Esophagus squamous epithelium (tissue), 5 donors: ENCODE measurements at regions not wholly inside any gene's neighbourhood (a gene's known extent, or its start where the extent isn't known, plus 50 kb on each side); places are given as distances from the start of the nearest gene placed in this dataset.

Experiments
- DNase-seq: peaks from one replicate; lab custom pipeline; 2025; lab: John Stamatoyannopoulos, UW
- H3K27ac ChIP-seq, 4 donors: fragments of 200-600 bp; sonication (generic); one replicate each; pipeline ENCODE4 v1.5.1; 2016 to 2019; ENCODE audit warnings: mild to moderate bottlenecking in 1 of 4
- H3K27me3 ChIP-seq, 4 donors: fragments of 200-600 bp; sonication (generic); 1 replicate in 3 of 4; 2 replicates in 1 of 4; pipeline versions ENCODE4 v1.5.1 to v1.6.0; 2017 to 2021; ENCODE audit warnings: antibody characterized with exemption in 1 of 4
- H3K36me3 ChIP-seq, 3 donors: fragments of 200-600 bp; sonication (generic); one replicate each; pipeline ENCODE4 v1.5.1; 2016 to 2019
- H3K4me1 ChIP-seq, 3 donors: fragments of 200-600 bp; sonication (generic); one replicate each; pipeline ENCODE4 v1.5.1; 2017 to 2019
- H3K4me3 ChIP-seq, 4 donors: fragments of 200-600 bp; sonication (generic); 1 replicate in 3 of 4; 2 replicates in 1 of 4; pipeline ENCODE4 v1.5.1; 2016 to 2019; ENCODE audit warnings: mild to moderate bottlenecking in 2 of 4, moderate library complexity in 1 of 4
- H3K9me3 ChIP-seq, 3 donors: fragments of 200-600 bp; sonication (generic); one replicate each; pipeline ENCODE4 v1.5.1; 2016 to 2019
- POLR2A ChIP-seq, 4 donors: fragments of 450-650 bp; IDR thresholded peaks; one replicate each; pipeline ENCODE4 v1.6.1; 2017; ENCODE audit warnings: antibody characterized with exemption in 4 of 4, mild to moderate bottlenecking in 4 of 4, moderate library complexity in 3 of 4
- WGBS, 2 donors: methylation state at CpG; one replicate each; pipeline ENCODE4 v1.1.5; 2018; 5-methylcytosine and 5-hydroxymethylcytosine counted together
- intact Hi-C: fragments of 100-400 bp; cut with DNase I; formaldehyde crosslinking; loops from one replicate; pipeline ENCODE4 v1.15.0; 2022
- TF ChIP-seq, protein P1 (sequence below), 6 experiments: fragments of 450-650 bp in 4 of 6; fragments of 200-600 bp in 2 of 6; sonication (generic) in 2 of 6; IDR thresholded peaks; one replicate each; pipeline ENCODE4 v1.5.1; 2016 to 2019; ENCODE audit warnings: antibody characterized with exemption in 6 of 6, mild to moderate bottlenecking in 4 of 6, moderate library complexity in 4 of 6
- donor health status: DM: yes; HTN: yes; CAD: no.

DNA sequence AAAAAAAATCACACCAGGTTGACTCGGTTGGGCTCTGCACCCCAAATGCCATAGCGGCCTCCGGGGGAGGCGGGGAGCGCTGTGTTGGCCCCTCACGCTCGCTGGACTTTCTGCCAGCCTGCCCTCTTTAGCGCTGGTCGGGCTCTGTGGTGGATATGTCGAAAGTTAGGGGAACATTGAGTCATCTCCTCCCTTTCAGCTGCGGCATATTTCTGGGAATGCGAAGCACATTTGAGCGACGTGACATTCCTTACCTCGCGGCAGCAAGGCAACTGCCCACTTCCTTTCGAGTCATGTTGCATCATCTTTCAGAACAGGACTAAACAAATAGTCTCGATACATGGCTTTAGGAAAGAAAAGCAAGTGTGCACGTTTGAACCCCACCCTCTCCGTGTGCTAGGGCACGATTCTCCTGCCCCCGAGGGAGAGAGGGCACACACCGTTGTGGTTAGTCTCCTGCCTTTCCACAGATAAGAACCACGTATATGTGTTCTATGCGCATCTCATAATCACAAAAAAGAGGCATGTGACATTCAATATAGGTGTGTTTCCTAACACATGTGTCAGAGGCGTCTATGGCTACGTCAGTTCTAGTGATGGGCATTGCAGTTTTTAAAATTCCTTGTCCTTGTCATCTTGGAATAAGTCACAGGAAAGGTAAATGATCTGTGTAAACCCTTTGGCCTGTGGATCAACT lies 105.9 kb upstream of the SLC45A1 start:
- peak overlapping the region in 3 of 4 donors; percentile 30 to 71 (median 59) for H3K27ac ChIP-seq
- no peak for DNase-seq
- peaks cover 3 to 33% (median 5%) of the 10 kb centered on the region in 3 donors for H3K4me1 ChIP-seq
- 15 to 39% methylated on average over 21 to 24 of the region's 27 CpGs for WGBS, 2 donors
- H3K9me3 ChIP-seq = no peaks in the 10 kb centered on the region
- intact Hi-C loops = no loop called here
- no peaks in the 10 kb centered on the region for H3K36me3 ChIP-seq
- peaks cover 0 to 21% (median 0%) of the 10 kb centered on the region in 4 donors for H3K27me3 ChIP-seq
- TF ChIP-seq, protein P1, sequence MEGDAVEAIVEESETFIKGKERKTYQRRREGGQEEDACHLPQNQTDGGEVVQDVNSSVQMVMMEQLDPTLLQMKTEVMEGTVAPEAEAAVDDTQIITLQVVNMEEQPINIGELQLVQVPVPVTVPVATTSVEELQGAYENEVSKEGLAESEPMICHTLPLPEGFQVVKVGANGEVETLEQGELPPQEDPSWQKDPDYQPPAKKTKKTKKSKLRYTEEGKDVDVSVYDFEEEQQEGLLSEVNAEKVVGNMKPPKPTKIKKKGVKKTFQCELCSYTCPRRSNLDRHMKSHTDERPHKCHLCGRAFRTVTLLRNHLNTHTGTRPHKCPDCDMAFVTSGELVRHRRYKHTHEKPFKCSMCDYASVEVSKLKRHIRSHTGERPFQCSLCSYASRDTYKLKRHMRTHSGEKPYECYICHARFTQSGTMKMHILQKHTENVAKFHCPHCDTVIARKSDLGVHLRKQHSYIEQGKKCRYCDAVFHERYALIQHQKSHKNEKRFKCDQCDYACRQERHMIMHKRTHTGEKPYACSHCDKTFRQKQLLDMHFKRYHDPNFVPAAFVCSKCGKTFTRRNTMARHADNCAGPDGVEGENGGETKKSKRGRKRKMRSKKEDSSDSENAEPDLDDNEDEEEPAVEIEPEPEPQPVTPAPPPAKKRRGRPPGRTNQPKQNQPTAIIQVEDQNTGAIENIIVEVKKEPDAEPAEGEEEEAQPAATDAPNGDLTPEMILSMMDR (IDR thresholded peaks at IDR 0.05) = no peak
- TF ChIP-seq POLR2A (IDR thresholded peaks at IDR 0.05) = peak in 1 of 4 donors; percentile 34
- peak overlapping the region in 1 of 4 donors; percentile 29 for H3K4me3 ChIP-seq

DNA sequence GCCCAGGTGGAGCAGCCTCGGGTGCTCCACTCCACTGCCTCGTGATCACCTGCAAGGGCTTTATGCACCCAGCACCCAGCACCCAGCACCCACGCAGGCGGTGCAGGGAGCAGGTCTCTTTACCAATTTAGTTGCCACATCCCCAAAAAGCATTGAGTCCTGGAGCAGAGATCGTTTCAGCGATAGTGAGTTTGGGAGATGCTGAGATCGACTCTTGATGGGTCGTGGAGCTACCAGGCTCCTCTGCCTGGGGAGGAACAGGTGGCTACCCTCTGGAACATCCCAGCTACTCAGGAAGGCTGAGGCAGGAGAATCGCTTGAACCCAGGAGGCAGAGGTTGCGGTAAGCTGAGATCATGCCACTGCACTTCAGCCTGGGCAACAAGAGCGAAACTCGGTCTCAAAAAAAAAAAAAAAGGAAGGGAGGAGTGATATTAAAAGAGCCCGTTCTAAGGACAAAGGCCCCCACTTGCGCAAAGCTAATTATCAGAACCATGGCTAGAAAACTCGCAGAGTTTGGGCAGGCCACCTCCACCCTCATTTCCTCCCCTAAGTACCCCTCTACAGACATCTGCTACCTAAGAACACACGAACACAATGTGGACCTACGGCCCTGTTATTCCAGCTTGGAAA lies 106.5 kb upstream of the SLC45A1 start:
- H3K27me3 ChIP-seq = peaks cover 0 to 14% (median 0%) of the 10 kb centered on the region in 4 donors
- intact Hi-C loops = no loop called here
- WGBS, 2 donors = 65 to 71% methylated on average over 10 to 15 of the region's 17 CpGs
- no peak for DNase-seq
- peak overlapping the region in 3 of 4 donors; percentile 30 to 71 (median 59) for H3K27ac ChIP-seq
- no peaks in the 10 kb centered on the region for H3K36me3 ChIP-seq
- H3K4me3 ChIP-seq = peak overlapping the region in 1 of 4 donors; percentile 29
- H3K9me3 ChIP-seq = no peaks in the 10 kb centered on the region
- H3K4me1 ChIP-seq = peaks cover 0 to 26% (median 0%) of the 10 kb centered on the region in 3 donors
- TF ChIP-seq POLR2A (IDR thresholded peaks at IDR 0.05) = no peak
- TF ChIP-seq, protein P1 (IDR thresholded peaks at IDR 0.05) = no peak

DNA sequence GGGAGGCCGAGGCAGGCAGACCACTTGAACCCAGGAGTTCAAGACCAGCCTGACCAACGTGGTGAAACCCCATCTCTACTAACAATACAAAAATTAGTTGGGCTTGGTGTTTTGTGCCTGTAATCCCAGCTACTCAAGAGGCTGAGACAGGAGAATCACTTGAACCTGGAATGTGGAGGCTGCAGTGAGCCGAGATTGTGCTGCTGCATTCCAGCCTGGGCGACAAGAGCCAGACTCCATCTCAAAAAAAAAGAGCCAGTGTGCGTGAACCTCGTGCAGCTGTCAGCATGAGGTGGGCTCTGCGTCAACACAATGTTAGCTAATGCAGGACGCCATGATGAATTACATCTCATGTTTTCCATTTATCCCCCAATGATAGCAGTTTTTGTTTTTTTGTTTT lies 110.7 kb upstream of the SLC45A1 start:
- H3K4me1 ChIP-seq = peaks cover 0 to 39% (median 19%) of the 10 kb centered on the region in 3 donors
- intact Hi-C loops = no loop called here
- 93 to 95% methylated on average over 7 to 8 of the region's 8 CpGs for WGBS, 2 donors
- no peaks in the 10 kb centered on the region for H3K36me3 ChIP-seq
- H3K4me3 ChIP-seq = no peak overlapping the region
- no peak overlapping the region for H3K27ac ChIP-seq
- DNase-seq = no peak
- TF ChIP-seq, protein P1 (IDR thresholded peaks at IDR 0.05) = no peak
- no peak for TF ChIP-seq POLR2A (IDR thresholded peaks at IDR 0.05)
- no peaks in the 10 kb centered on the region for H3K9me3 ChIP-seq
- H3K27me3 ChIP-seq = peaks cover 0 to 7% (median 0%) of the 10 kb centered on the region in 4 donors

DNA sequence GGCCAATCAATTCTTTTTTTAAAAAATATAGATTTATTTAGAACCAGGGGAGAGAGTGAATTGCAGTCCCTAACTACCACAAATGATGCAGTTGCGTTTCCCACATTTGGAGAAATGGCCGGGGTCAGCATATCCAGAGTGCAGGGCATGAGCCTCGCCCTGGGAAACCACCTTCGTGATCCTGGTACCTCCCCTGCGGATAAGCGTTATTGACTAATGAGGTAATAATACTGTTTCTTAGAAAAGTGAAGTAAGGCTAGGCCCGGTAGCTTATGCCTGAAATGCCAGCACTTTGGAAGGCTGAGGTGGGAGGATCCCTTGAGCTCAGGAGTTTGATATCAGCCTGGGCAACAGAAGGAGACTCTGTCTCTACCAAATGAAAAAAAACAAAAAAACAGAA lies 111.5 kb upstream of the SLC45A1 start:
- no peak overlapping the region for H3K27ac ChIP-seq
- intact Hi-C loops = no loop called here

More for the DNA sequence above, 111.5 kb upstream of the SLC45A1 start:
- H3K36me3 ChIP-seq = no peaks in the 10 kb centered on the region
- H3K4me3 ChIP-seq = no peak overlapping the region
- TF ChIP-seq, protein P1 (IDR thresholded peaks at IDR 0.05) = no peak
- no peak for TF ChIP-seq POLR2A (IDR thresholded peaks at IDR 0.05)
- no peaks in the 10 kb centered on the region for H3K9me3 ChIP-seq
- H3K27me3 ChIP-seq = peaks cover 0 to 7% (median 0%) of the 10 kb centered on the region in 4 donors
- peaks cover 0 to 39% (median 23%) of the 10 kb centered on the region in 3 donors for H3K4me1 ChIP-seq
- WGBS, 2 donors = 94% methylated on average over 6 to 7 of the region's 7 CpGs
- no peak for DNase-seq
